Cerebellar cortex (tissue), 1 donor: ENCODE measurements at regions not wholly inside any gene's neighbourhood (a gene's known extent, or its start where the extent isn't known, plus 50 kb on each side); places are given as distances from the start of the nearest gene placed in this dataset.
"Not testable (repeated sequence)": the region's sequence is repeated elsewhere in the genome, so short reads cannot be mapped to it uniquely, and the experiment has no call there.

Source experiments
- DNase-seq: peaks from one replicate; pipeline ENCODE4 v3.0.0-alpha.2; 2015; ENCODE audit warnings: low spot score

DNA sequence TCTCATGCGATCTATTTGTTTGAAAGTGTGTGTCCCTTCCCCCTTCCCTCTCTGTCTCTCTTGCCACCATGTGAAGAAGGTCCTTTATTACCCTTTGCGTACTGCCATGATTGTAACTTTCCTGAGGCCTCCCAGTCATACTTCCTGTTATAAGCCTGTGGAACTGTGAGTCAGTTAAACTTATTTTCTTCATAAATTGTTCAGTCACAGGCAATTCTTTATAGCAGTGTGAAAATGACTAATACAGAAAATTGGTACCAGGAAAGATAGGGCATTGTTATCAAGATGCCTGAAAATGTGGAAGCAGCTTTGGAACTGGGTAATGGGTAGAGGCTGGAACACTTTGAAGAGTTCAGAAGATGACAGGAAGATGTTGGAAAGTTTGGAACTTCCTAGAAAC lies 743.7 kb upstream of the NECTIN3 start:
- no peak for DNase-seq

DNA sequence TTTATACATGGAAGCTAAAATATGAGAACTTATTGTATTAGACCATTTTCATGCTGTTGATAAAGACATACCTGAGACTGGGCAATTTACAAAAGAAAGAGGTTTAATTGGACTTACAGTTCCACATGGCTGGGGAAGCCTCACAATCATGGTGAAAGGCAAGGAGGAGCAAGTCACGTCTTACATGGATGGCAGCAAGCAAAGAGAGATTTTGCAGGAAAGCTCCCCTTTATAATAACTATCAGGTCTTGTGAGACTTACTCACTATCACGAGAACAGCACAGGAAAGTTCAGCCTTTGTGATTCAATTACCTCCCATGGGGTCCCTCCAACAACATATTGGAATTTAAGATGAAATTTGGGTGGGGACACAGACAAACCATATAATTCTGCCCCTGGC lies 740.1 kb upstream of the NECTIN3 start:
- DNase-seq = not testable (repeated sequence)

DNA sequence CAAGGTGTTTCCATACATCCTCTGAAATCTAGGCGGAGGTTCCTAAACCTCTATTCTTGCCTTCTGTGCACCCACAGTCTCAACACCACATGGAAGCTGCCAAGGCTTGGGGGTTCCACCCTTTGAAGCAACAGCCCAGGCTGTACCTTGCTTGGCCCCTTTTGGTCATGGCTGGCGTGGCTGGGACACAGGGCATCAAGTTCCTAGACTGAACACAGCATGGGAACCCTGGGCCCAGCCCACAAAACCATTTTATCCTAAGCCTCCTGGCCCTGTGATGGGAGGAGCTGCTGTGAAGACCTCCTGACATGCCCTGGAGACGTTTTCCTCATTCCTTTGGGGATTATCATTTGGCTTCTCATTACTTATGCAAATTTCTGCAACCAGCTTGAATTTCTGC lies 739.0 kb upstream of the NECTIN3 start:
- no peak for DNase-seq

DNA sequence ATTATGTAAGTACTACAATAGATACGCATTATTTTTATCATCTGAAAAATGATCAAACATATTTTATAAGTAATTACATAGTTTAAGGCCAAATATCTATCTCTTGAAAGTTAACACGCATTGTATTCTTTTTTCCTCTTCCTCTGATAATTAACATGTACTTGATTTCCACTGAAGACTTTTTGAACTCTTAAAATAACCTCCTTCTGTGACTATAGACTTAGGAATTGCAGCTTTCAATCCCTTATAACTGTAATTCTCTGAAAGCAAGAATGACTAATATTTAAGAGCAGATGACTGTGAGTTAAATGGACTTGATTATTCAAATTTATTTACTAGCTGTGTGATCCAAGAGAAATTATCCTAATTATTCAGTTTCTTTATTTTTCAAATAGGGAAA lies 730.6 kb upstream of the NECTIN3 start:
- no peak for DNase-seq

DNA sequence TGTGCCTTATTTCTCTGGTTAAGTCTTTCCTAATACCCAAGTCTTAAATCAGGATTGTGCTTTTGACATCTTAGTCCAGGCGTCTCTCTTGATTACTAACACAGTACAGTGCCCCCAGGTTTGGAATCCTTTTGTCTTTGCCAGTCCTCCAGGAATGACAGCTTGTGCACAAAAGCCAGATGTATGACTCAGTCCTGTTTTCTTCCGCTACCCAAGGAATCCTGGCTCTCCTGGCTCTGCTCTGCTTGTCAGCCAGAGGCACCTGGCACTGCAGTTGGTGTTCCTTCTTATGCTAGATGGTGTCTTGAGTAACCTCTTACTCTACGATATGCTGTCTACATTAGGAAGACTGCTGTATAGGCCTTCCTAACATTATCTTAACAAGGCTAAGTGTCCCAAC lies 728.2 kb upstream of the NECTIN3 start:
- no peak for DNase-seq

DNA sequence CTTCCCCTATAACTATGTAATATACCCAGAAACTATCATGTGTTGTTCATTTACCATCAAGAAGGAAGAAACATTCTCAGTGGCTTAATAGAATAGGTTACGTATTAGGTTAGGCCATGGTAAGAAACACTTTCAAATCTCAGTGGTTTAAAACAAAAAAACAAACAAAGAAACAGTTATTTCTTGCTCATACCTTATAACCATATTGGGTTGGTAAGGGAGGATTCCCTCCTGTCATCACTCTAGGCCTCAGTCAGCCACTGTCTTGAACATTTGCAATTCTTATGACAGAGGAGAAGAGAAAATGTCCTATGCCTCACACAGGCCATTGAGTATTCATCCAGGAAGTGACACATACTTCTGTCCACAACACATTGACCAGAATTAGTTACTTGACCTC lies 727.7 kb upstream of the NECTIN3 start:
- no peak for DNase-seq

DNA sequence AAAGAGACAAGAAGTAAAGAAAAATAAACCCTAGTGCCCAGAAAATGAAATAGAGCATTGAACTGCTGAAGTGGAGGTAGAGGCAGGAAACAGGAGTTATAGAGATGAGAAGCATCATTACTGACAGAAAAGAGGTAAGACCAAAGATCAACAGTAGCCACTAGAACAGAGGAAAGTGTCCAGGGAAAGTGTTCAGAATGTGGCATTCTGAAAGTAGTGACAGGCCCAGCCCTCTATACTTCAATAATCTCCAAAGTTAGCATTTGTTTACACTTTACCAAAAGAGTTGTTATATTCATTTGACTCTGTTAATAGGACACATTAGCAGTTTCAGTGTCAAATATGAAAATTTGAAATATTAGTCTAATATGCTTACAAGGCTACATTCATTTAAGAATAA lies 727.1 kb upstream of the NECTIN3 start:
- no peak for DNase-seq

DNA sequence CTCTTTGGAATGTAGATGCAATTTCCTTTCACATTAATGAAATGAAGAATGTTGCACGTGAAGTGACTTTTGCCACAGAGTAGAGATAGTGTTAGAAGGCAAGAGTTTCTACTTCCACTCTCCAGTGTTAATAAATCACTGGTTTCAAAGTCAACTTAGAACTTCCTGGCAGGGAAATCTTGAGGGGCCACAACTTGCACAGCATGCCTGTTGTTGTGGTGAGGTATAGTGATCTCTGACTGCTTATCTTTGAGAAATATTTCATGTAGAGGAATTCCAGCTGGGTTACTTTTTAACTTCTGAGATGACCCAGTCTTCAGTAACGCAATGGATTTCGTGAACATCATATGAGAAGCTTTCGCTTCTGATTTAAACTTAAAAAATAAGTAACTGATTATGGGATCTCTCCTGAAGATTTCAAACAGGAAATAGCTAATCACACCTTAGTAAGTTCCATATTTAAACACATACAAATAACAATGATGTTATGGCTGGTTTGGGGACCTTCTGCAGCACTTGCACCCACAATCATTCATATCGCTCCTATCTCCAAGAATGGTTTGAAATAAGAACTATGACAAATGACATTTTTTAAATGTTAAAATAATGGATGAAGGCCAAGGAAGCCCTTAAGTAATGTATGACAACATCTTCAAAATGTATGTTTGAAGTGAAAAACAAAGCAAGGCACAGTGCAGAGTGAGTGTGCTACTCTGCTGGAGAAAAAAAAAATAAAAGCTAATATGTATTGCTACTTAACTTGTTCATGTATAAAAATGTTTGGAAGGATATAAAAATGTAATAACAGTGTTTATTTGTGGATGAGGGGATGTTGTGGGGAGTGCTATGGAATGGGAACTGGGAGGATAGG lies 726.5 kb upstream of the NECTIN3 start:
- DNase-seq = no peak

DNA sequence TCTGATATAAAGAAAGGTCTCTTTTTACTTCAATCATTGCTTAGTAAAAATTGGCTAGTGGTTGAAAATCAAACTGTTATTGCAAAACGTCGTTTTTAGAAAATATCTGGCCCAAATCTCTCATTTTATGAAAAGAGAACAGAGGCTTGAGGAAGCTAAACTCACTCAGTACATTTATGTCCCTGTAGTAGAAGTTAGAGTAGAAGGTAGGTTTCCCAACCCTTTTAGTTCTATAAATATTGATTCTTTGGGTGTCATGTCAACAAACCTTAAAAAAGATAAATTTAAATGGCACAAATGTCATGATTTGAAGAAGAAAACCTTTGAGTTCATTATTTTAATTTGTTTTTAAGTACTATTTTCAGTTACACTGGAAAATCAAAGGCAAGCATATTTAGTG lies 722.3 kb upstream of the NECTIN3 start:
- no peak for DNase-seq

DNA sequence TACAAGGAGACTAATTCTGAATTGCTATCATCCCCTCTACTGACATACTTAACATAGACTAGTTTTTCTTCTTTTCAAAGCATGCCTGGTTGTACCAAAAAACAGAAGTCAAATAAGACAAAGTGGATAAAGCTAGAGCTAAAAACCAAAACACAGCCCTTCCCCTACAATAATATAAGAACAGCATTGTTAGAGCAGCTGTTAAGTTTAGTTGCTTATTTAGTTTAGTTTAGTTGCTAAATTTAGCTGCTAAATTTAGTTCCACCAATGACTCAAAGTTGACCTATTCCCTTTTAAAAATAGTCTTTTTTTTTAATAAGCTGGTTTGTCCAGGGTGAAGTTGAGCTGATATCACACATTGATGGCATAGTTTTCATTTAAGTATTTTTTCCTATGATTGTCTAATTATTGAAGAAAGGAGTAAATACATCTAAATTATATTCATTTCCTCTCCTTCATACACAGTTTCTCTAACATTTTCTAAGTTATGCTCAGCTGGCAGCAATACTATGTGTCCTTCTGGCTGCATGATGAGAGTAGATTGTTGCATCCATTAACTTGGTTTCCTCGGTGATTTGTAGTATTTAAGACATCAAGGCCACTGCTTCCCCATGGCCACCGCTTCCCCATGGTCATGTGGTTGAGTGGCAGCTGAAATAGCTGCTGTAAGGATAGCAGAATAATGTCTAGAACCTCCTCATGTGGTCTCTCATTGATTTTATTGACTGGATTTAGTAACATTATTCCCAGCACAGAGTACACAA lies 718.6 kb upstream of the NECTIN3 start:
- no peak for DNase-seq

DNA sequence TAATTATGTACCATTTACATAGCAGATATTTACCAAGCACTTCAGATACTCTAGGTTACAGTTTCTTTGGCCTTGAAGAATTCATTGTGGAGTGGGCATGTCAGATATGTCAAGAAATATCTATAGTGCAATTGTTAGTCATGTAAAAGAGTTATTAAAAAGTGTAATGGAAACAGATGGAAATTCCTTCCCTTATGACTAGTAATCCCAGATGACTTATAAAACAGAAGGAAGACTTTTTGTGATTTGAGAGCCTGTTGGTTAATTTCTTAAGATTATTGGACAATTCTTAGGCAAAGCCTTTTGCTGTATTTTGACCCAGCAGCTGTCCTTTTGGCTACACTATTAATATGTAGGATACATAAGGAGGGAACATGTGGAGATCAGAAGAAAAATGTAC lies 708.9 kb upstream of the NECTIN3 start:
- no peak for DNase-seq

DNA sequence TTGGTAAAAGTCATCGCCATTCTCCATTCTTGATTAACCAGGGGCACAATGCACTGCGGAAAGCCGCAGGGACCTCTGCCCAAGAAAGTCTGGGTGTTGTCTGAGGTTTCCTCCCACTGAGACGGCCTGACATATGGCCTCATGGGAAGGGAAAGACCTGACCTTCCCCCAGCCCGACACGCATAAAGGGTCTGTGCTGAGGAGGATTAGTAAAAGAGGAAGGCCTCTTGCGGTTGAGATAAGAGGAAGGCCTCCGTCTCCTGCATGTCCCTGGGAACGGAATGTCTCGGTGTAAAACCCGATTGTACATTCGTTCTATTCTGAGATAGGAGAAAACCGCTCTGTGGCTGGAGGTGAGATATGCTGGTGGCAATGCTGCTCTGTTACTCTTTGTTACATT lies 704.3 kb upstream of the NECTIN3 start:
- DNase-seq = not testable (repeated sequence)

DNA sequence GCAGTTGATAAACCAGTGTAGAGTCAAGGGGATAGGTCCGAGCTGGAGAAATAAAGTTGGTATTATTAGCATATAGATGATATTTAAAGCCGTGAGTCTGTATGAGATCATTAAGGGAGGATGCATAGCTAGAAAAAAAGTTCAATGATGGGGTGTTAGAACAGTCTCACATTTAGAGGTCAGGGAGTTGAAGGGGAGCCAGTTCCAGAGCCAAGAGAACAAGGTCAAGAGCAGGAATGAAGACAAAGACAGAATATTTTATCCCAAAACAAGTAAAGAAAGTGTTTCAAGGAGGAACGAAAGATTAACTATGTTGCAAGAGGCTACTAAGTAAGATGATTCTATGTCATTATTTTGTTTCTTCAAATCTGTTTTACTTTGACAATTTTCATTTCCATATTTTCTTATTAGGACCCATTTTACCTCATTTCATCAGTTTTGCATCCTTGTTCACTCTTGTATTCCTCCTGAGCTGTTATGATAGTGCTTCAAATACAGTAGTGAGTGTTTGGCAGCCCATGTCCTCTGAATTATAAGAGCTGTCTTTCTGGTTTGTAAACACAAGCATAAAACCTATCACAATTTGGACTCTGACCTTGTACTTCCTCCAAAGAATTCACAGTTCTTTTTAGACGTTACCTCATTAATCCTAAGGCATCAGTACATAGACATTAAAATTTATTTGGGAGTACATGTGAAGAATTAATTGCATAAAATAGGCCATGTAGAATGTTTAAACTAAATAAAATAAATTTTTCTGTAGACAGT lies 695.7 kb upstream of the NECTIN3 start:
- DNase-seq = no peak

DNA sequence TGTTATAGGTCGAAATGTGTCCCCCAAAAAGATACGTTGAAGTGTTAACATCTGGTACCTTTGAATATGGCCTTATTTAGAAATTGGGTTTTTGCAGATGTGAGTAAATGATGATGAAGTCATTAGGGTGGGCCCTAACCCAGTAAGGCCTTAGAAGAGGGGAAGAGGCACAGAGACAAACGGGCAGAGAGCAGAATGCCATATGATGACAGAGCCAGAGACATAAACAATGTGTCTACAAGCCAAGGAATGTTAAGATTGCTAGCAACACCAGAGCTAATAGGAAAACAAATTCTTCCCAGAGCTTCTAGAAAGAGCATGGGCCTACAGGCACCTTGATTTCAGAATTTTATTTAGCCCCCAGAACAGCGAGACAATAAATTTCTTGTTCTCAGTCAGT lies 693.1 kb upstream of the NECTIN3 start:
- no peak for DNase-seq

DNA sequence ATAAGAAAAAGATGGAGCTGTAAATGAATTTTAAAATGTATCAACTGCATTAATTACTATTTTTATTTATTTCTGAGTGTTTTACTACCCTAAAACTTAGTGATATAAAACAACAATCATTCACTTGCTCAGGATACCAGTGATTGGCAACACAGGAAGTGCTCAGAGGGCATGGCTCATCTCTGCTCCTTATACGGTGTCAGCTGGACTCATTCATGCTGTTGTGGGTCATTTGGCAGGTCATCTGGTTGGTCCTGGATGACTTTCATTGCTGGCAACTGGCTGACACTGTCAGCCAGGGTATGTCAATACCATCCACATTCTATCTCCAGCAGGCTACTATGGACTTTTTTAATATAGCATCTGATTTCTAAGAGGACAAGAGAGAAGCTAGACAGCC lies 689.6 kb upstream of the NECTIN3 start:
- DNase-seq = no peak

DNA sequence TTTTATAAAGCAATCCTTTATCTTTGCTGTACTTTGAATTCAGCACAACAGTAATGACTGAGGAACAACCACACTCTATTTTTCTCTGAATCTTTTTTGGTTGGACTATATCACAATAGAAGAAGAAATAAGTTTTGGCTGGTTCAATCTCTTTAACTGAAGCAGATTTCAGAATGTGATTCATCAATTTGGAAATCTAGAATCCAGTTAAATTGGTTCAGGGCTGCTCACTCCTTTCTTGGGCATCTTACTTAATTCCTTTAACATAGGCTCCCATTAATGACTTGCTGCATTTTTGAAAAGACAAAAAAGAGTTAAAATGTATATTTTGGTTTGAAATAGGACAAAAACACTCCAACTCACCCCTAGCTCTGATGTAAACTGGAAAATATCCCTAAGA lies 688.3 kb upstream of the NECTIN3 start:
- DNase-seq = no peak

DNA sequence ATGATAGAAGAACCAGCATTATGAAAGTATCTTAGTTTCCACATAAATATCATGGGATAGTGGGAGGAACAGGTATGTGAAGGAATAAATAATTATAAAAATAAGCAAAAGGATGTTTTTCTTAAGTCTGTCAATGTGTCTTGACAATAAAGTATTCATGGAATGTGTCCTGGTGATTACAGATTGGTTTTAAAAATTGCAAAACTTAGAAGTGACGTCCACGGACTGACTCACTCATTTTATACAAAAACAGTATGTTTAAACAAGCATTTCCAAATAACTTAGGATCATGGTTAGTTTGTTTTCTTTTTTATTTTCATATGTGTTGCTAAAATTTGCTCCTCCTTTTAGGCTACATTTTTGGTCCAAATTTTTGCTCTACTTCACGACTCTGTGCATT lies 687.0 kb upstream of the NECTIN3 start:
- DNase-seq = no peak

DNA sequence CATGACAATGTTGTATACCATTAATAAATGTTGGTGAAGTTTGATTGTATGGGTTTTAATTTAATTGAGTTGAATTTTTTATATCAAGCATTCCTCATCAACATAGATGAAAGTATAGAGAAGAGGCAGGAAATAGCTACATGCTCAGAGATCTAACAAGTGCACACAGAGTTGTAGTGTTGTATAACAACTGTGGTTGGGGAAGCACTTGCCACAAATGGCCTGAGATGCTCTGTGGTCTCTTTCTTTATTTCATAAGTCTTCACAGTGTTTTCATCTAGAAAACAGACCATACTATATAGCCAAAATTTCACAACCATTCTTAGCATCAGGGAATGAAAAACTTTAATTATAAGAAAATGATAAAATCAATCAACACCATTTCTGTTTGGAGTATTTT lies 682.6 kb upstream of the NECTIN3 start:
- no peak for DNase-seq

DNA sequence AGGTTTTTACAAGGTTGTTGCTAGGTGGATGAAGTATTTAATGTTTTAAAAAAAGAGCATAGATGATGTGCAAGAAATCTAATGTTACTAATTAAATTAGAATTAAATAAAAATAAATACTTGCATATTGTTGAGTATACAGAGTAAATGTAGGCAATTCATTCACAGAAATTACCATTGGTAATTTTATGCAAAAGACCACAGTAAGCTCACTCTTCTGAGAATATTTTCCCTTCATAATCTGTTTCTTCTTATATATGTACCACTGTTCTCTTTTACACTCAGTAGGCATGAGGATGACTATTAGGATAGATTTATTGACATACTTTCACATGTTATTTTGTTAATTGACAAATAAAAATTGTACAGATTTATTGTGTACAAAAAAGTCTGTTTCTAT lies 681.2 kb upstream of the NECTIN3 start:
- DNase-seq = no peak

DNA sequence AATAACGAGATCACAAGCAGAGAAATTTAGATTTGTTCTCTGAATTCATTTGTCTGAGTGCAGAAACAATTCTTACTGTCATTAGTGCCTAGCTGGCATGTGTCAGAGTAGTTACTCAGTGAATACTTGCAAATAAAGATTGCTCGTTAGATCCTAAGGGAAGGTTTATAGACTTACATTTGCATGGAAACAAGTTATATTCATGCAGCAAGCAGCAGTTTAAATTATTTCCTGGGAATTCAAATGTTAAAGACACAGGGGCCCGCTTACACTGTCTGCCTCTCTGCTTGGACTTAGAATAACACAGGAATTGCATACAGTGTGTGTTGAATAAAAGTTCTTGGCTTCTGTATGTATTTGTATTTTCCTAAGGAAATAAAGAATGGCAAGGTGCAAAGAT lies 680.6 kb upstream of the NECTIN3 start:
- no peak for DNase-seq

DNA sequence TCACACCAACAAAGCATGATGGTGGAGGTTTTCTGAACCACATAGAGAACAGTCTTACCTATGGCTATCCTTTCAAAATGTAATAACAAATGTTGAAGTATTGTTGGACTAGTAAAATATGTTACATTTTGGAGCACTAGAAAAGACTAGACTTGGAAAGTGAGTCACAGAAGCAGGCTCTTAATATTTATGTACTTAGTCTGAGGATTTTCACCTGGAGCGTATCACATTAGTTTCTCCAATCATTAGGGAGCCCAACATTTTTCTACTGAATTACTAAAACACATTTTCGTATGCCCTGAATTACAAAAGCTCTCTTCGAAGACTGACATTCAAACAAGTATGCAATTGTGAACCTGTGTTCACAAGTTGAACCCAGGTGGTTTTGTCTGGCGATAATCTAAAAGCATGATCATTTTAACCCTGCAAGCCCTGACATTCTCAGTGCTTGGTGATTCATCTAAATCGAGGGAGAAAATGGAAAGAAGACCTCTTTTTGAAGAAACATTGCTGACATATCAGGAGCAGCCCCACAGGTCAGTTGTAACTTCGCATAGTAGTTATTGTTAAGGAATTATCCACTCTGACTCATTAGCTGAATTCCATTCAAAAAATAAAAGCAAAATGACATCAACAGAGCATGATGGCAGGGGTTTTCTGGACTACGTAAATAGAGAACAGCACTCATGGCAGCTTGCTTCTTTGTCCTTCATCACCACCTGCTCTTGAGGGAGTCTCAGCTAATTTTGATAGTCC lies 679.8 kb upstream of the NECTIN3 start:
- no peak for DNase-seq

DNA sequence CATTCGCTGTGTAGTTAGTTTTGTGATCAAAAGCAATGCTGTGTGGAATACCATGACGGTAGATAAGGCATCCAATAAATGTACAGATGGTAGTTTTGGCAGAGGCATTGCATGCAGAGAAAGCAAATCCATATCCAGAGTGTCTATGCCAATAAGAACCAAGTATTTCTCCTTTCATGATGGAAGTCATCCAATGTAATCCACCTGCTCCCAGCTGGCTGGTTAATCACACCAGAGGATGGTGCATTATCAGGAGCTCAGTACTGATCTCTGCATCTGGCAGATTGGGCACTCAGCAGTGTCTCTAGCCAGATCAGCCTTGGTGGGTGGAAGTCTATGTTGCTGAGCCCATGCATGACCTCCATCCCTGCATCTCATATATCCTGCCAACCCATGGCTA lies 677.7 kb upstream of the NECTIN3 start:
- no peak for DNase-seq
